ENCODE measurements at regions not wholly inside any gene's neighbourhood (a gene's known extent, or its start where the extent isn't known, plus 50 kb on each side); places are given as distances from the start of the nearest gene placed in this dataset.

DNA sequence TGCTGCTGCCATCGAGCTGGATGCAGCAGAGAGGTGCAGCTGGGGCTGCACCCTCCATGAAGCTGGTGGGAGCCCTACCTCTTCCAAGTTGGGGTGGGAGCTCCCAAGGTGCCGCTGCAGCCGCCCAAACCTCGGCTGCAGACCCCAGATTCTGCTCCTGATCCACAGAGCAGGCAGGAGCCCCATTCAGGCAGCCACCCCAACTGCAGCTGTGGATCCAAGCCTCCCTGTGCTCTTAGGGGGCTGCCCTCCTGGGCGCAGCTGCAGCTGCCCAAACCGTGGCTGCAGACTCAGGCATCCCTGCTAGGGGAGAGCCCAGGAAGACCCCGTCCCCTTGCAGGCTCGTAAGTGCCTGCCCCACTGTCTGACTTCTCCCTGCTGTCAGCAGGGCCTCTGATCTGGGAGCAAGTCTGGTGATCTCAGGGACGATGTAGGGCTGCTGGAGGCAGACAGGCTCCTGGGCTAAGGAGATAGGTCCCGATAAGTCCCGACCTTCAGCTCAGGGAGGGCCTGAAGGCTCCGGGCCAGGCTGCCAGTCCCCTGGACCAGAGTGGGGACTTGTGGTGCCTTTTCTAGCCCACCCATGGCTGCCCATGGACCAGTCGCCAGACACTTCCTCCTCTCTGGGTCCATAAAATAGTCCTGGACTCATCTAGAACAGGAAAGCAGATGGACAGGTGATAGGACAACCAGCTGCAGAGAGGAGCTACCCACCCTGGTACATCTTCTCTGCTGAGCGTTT, 767.1 kb upstream of the CDH7 start:
- TF ChIP-seq, protein P1, sequence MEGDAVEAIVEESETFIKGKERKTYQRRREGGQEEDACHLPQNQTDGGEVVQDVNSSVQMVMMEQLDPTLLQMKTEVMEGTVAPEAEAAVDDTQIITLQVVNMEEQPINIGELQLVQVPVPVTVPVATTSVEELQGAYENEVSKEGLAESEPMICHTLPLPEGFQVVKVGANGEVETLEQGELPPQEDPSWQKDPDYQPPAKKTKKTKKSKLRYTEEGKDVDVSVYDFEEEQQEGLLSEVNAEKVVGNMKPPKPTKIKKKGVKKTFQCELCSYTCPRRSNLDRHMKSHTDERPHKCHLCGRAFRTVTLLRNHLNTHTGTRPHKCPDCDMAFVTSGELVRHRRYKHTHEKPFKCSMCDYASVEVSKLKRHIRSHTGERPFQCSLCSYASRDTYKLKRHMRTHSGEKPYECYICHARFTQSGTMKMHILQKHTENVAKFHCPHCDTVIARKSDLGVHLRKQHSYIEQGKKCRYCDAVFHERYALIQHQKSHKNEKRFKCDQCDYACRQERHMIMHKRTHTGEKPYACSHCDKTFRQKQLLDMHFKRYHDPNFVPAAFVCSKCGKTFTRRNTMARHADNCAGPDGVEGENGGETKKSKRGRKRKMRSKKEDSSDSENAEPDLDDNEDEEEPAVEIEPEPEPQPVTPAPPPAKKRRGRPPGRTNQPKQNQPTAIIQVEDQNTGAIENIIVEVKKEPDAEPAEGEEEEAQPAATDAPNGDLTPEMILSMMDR (IDR thresholded peaks at IDR 0.05; ENCODE audit: insufficient read depth, low read length), result no peak
- no peak for TF ChIP-seq POLR2AphosphoS5 (IDR thresholded peaks at IDR 0.05; ENCODE audit: low read depth)
